Bronchial epithelial cell (primary cell): ENCODE measurements at regions not wholly inside any gene's neighbourhood (a gene's known extent, or its start where the extent isn't known, plus 50 kb on each side); places are given as distances from the start of the nearest gene placed in this dataset.

Experiments used
- DNase-seq: peaks from one replicate; pipeline ENCODE4 v3.0.0-alpha.2; 2010; ENCODE audit warnings: low read depth
- FAIRE-seq: peaks from 2 replicates; lab custom pipeline; 2011; peaks lifted over from hg19 to GRCh38; lab: Jason Lieb, UNC
- H3K27me3 ChIP-seq: 2 replicates; pipeline ENCODE4 v1.5.1; 2011; ENCODE audit warnings: low read length; ENCODE audit not compliant: control insufficient read depth, insufficient read depth
- H3K36me3 ChIP-seq: 2 replicates; pipeline ENCODE4 v1.5.1; 2011; ENCODE audit warnings: low read length; ENCODE audit not compliant: control insufficient read depth, insufficient read depth
- H3K4me3 ChIP-seq: 2 replicates; pipeline ENCODE4 v1.5.1; 2011; ENCODE audit warnings: mild to moderate bottlenecking, low read depth, low read length, control low read depth
- TF ChIP-seq, protein P1 (sequence below): IDR thresholded peaks from 2 replicates; pipeline ENCODE4 v1.5.1; 2011; ENCODE audit warnings: mild to moderate bottlenecking, moderate library complexity, low read length, control low read depth, inconsistent platforms; ENCODE audit not compliant: insufficient read depth, severe bottlenecking

- no peaks in the 10 kb centered on the region for H3K27me3 ChIP-seq
- TF ChIP-seq, protein P1, sequence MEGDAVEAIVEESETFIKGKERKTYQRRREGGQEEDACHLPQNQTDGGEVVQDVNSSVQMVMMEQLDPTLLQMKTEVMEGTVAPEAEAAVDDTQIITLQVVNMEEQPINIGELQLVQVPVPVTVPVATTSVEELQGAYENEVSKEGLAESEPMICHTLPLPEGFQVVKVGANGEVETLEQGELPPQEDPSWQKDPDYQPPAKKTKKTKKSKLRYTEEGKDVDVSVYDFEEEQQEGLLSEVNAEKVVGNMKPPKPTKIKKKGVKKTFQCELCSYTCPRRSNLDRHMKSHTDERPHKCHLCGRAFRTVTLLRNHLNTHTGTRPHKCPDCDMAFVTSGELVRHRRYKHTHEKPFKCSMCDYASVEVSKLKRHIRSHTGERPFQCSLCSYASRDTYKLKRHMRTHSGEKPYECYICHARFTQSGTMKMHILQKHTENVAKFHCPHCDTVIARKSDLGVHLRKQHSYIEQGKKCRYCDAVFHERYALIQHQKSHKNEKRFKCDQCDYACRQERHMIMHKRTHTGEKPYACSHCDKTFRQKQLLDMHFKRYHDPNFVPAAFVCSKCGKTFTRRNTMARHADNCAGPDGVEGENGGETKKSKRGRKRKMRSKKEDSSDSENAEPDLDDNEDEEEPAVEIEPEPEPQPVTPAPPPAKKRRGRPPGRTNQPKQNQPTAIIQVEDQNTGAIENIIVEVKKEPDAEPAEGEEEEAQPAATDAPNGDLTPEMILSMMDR, result no peak
- H3K36me3 ChIP-seq, result no peaks in the 10 kb centered on the region
- no peak for FAIRE-seq
- DNase-seq, result no peak
- H3K4me3 ChIP-seq, result no peak overlapping the region
Observed at GRCh38 chr4:124386648-124387047, 325.9 kb downstream of the ANKRD50 start.

GRCh38 chr4:124389591-124389990, 322.9 kb downstream of the ANKRD50 start:
- peak; percentile 84 for DNase-seq
- no peak overlapping the region for H3K4me3 ChIP-seq
- no peaks in the 10 kb centered on the region for H3K27me3 ChIP-seq
- TF ChIP-seq, protein P1, result no peak
- H3K36me3 ChIP-seq, result no peaks in the 10 kb centered on the region
- no peak for FAIRE-seq

DNA sequence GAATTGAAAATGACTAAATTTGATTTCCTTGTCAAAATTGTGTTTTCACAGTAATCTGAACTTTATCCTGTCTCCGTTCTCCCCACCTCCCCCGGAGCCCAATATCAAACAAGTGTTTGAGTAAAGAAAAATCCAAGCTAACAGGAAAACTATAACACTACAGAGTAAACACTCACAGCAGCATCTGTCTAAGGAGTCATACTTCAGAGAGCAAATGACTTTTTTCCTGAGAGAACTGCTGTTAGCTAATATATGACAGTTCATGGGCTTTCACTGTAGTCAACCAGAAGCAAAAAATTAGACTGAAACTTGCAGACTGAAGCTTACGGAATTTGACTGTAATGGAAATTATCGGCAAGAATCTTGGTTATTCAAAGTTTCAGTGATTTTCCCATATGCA, 321.7 kb downstream of the ANKRD50 start:
- TF ChIP-seq, protein P1, result no peak
- Histone ChIP-seq H3K4me3 (no peak overlapping the region), H3K36me3 (no peaks in the 10 kb centered on the region), H3K27me3 (no peaks in the 10 kb centered on the region)
- FAIRE-seq, result no peak
- peak; percentile 7 for DNase-seq

DNA sequence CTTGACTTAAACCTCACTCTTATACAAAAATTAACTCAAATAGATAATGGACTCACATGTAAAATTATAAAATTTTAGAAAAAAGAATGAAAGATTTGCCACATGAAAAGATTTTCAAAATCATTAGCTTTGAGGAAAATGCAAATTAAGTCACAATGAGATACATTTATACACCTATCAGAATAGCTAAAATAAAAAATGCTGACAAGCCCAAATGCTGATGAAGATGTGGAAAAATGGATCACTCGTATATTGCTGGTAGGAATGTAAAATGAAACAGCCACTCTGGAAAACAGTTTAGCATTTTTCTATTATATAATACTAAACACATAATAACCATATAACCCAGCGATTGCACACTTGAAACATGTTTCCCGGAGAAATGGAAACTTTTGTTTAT, 316.2 kb downstream of the ANKRD50 start:
- no peaks in the 10 kb centered on the region for H3K27me3 ChIP-seq
- FAIRE-seq (no peak), DNase-seq (no peak)
- H3K36me3 ChIP-seq, result no peaks in the 10 kb centered on the region
- H3K4me3 ChIP-seq, result no peak overlapping the region
- TF ChIP-seq, protein P1, result no peak

DNA sequence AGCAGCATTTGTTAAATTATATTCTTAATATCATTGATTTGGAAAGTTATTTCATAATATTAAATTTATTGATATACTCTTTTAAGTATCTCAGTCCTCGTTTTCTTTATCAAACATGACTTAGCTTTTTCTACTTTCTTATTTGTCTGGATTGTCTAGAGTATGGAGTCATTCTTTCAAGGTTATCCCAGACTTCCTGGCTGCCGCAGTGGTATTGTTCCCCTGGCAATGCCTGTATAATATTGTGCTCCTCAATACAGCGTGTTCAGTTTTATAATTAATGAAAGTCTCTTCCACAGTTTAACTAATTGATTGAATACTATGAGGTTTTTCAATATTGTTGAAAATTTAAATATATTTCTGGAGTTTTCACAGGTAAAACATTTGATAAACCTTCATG, 310.9 kb downstream of the ANKRD50 start:
- Histone ChIP-seq H3K27me3 (no peaks in the 10 kb centered on the region), H3K36me3 (no peaks in the 10 kb centered on the region), H3K4me3 (no peak overlapping the region)
- no peak for DNase-seq
- no peak for FAIRE-seq
- TF ChIP-seq, protein P1, result no peak

DNA sequence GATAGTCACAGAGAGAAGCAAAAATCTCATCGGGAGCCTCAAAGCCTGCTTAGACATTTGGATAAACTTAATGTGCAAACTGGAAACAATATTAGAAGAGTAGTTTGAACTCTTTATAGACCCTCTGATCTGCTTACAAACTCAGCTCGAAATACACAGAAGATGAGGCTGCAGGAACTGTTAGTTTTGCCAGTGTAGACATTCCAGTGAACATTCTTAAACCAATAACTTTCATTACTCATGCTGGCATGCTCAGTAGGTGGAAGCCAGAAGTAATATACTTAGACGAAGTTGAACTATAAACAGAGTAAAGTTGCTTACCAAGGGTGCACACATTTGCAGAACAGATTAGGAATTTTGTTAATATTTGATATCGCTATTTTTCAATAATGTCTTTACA, 303.5 kb downstream of the ANKRD50 start:
- H3K27me3 ChIP-seq, result no peaks in the 10 kb centered on the region
- TF ChIP-seq, protein P1, result no peak
- no peak for DNase-seq
- no peak overlapping the region for H3K4me3 ChIP-seq
- FAIRE-seq, result no peak
- no peaks in the 10 kb centered on the region for H3K36me3 ChIP-seq
